ENCODE measurements at regions not wholly inside any gene's neighbourhood (a gene's known extent, or its start where the extent isn't known, plus 50 kb on each side); places are given as distances from the start of the nearest gene placed in this dataset.

DNA sequence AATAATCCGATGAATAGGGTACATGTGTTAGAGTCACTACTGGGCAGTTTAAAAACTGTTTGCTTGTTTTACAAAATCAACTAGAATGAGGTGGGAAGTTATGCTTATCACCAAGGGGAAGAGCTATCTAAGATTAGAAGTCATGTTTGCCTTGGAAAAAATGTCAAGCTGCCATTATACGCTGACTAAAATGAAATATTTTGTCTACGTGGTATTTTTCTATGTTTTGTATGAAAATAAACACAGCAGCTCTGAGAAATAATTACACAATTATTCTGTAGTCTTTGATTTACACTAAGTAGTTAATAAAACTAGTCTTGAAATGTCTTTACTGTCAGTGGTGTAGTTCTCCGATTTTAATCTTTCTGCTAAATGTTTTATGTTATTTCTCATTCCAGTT lies 241.9 kb upstream of the TARS1 start:
- H3K4me3 ChIP-seq = no peak overlapping the region

DNA sequence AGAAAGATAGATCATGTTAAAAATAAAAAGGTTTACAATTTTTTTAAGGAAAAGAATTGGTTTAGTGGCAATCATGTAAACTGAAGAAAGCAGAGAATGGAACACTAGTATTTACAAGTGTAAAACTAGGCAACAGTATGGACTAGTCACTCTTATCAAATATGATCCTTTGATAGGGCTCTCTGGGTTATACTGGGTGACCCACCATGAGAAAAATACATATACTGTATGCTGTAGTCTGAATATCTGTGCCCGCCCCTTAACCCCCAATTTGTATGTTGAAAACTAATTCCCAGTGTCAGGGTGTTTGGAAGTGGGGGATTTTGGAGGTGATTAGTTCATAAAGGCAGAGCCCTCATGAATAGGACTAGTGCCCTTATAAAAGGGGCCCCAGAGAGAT lies 236.8 kb upstream of the TARS1 start:
- Histone ChIP-seq H3K9me3 (no peaks in the 10 kb centered on the region), H3K27ac (no peak overlapping the region), H3K27me3 (no peaks in the 10 kb centered on the region), H3K4me1 (ENCODE audit: insufficient read depth) (peaks cover 3% of the 10 kb centered on the region), H3K4me3 (no peak overlapping the region), H3K36me3 (no peaks in the 10 kb centered on the region)
- TF ChIP-seq POLR2A (IDR thresholded peaks at IDR 0.05) = no peak
- TF ChIP-seq, protein P1, sequence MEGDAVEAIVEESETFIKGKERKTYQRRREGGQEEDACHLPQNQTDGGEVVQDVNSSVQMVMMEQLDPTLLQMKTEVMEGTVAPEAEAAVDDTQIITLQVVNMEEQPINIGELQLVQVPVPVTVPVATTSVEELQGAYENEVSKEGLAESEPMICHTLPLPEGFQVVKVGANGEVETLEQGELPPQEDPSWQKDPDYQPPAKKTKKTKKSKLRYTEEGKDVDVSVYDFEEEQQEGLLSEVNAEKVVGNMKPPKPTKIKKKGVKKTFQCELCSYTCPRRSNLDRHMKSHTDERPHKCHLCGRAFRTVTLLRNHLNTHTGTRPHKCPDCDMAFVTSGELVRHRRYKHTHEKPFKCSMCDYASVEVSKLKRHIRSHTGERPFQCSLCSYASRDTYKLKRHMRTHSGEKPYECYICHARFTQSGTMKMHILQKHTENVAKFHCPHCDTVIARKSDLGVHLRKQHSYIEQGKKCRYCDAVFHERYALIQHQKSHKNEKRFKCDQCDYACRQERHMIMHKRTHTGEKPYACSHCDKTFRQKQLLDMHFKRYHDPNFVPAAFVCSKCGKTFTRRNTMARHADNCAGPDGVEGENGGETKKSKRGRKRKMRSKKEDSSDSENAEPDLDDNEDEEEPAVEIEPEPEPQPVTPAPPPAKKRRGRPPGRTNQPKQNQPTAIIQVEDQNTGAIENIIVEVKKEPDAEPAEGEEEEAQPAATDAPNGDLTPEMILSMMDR (IDR thresholded peaks at IDR 0.05) = no peak
- WGBS, 3 donors = 96 to 98% (median 96%) methylated on average over 1 of the region's 1 CpG
- DNase-seq = no peak
- intact Hi-C loops (cut with DNase I) = no loop called here

More for the DNA sequence above, 241.9 kb upstream of the TARS1 start:
- intact Hi-C loops (cut with DNase I) = no loop called here
- TF ChIP-seq POLR2A (IDR thresholded peaks at IDR 0.05) = no peak
- TF ChIP-seq EP300 (IDR thresholded peaks at IDR 0.05) = no peak
- TF ChIP-seq, protein P1 (IDR thresholded peaks at IDR 0.05) = no peak
- DNase-seq = no peak
- H3K27me3 ChIP-seq = no peaks in the 10 kb centered on the region
- H3K4me1 ChIP-seq (ENCODE audit: insufficient read depth) = no peaks in the 10 kb centered on the region
- WGBS, 3 donors = 9 to 27% (median 19%) methylated on average over 4 of the region's 4 CpGs
- no peaks in the 10 kb centered on the region for H3K9me3 ChIP-seq
- H3K27ac ChIP-seq = no peak overlapping the region
- no peaks in the 10 kb centered on the region for H3K36me3 ChIP-seq

DNA sequence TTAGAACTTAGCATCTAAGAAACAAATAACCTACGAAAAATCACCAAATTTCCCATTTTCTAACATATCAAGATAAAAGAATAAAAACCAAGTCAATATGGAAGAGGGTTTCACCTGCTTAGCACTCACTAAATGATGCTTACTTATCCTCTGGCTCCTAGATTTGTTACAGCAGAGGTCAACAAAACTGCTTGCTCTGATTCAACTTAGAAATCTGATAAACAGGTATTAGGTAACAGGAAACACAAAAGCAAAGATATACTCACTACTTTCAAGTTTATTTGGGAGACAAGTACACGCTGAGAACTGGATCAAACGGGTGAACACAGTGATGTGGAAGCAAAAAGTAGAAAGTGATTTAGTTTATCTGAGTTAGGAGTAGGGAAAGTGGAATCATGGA lies 235.7 kb upstream of the TARS1 start:
- TF ChIP-seq, protein P1 (IDR thresholded peaks at IDR 0.05) = no peak
- TF ChIP-seq POLR2A (IDR thresholded peaks at IDR 0.05) = no peak
- TF ChIP-seq EP300 (IDR thresholded peaks at IDR 0.05) = no peak
- peaks cover 3% of the 10 kb centered on the region for H3K4me1 ChIP-seq (ENCODE audit: insufficient read depth)
- whole genome bisulfite sequencing, 3 donors = 85 to 92% (median 88%) methylated on average over 3 of the region's 3 CpGs
- H3K36me3 ChIP-seq = no peaks in the 10 kb centered on the region
- H3K27me3 ChIP-seq = no peaks in the 10 kb centered on the region
- no peak for DNase-seq
- H3K4me3 ChIP-seq = no peak overlapping the region
- no peaks in the 10 kb centered on the region for H3K9me3 ChIP-seq
- no peak overlapping the region for H3K27ac ChIP-seq
- intact Hi-C loops (cut with DNase I) = no loop called here

DNA sequence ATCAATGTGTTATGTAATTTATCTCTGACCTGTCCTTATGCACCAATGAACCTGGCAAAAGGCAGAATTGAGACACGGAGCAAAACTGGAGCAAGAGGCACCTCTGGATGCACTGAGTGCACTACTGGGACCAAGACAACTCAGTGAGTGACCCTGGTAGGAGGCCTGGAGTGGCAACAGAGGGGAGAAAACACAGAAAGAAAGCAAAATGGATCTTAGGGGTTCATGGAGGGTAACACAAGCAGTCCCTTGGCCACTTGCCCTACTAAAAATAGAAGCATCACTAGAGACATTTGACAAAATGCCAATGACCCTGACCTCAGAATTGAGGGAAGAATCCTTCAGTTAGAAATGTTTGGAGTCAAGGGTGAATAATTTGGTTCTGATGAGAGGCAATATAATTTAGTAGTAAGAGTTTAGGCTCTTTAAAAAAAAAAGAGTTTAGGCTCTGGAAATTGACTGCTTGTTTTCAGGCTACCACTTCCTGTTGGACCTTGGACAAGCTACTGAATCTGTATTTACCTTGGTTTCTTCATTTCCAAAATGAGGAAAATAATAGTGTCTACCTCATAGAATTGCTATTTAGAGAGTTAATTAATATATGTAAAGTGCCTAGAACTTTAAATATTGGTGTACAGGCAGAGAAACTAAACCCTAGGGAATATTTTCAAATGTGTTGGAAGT lies 234.9 kb upstream of the TARS1 start:
- no peak for DNase-seq
- Histone ChIP-seq H3K4me3 (no peak overlapping the region), H3K27ac (no peak overlapping the region), H3K27me3 (no peaks in the 10 kb centered on the region), H3K4me1 (ENCODE audit: insufficient read depth) (peaks cover 3% of the 10 kb centered on the region), H3K9me3 (no peaks in the 10 kb centered on the region), H3K36me3 (no peaks in the 10 kb centered on the region)
- TF ChIP-seq POLR2A (IDR thresholded peaks at IDR 0.05) (no peak), EP300 (IDR thresholded peaks at IDR 0.05) (no peak)
- TF ChIP-seq, protein P1 (IDR thresholded peaks at IDR 0.05) = no peak
- 12 to 18% (median 18%) methylated on average over 1 of the region's 1 CpG for WGBS, 3 donors
- intact Hi-C loops (cut with DNase I) = no loop called here

All from ovary (tissue), 7 donors.